OCI-LY7 (cell line): ENCODE measurements at regions not wholly inside any gene's neighbourhood (a gene's known extent, or its start where the extent isn't known, plus 50 kb on each side); places are given as distances from the start of the nearest gene placed in this dataset.

Experiments used
- EZH2phosphoT487 ChIP-seq: fragments of 200-600 bp; sonication (generic); IDR thresholded peaks from 2 replicates; pipeline ENCODE4 v1.6.1; 2018; ENCODE audit warnings: low read depth, borderline replicate concordance, mild to moderate bottlenecking, mixed run types, antibody characterized with exemption, low read length, moderate library complexity, mixed read lengths
- TF ChIP-seq, protein P1 (sequence below): fragments of 200-600 bp; sonication (generic); conservative IDR thresholded peaks from 2 replicates; pipeline ENCODE4 v1.5.1; 2014; ENCODE audit warnings: mild to moderate bottlenecking, antibody characterized with exemption, low read length, moderate library complexity, mixed read lengths

DNA sequence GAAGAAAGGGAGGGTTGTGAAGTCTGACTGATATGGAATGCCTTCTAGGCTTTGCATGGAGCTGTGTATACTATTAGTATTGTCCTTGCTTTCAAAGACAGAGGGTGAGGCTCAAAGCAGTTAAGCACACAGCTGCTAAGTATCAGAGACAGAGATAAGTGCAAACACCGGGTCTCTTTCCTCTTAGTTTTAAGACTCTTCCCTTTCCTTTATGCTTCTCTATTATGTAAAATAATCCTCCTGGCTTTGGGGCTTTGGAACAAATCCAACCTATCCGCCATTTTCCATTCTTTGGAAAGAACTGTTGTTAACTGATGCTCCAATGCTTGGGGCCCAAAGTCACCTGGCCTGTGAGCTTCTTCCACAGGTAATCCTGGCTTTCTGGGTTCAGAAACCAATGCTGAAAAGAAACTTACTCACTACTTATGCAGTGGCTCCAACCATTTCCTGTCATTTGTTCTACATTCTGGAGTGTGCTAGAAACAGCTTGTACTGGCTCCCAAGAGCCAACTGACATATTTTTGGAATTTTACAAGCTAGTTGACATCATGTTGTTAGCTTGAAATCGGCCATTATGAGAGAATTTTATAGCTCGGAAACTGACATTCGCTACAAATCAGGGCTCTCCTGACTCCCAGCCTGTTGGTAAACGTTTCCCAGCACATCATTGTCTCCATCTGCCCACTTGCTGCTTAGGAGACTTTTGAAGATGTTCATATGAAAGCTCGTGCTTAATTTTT lies 67.5 kb downstream of the DNTTIP2 start:
- TF ChIP-seq, protein P1, sequence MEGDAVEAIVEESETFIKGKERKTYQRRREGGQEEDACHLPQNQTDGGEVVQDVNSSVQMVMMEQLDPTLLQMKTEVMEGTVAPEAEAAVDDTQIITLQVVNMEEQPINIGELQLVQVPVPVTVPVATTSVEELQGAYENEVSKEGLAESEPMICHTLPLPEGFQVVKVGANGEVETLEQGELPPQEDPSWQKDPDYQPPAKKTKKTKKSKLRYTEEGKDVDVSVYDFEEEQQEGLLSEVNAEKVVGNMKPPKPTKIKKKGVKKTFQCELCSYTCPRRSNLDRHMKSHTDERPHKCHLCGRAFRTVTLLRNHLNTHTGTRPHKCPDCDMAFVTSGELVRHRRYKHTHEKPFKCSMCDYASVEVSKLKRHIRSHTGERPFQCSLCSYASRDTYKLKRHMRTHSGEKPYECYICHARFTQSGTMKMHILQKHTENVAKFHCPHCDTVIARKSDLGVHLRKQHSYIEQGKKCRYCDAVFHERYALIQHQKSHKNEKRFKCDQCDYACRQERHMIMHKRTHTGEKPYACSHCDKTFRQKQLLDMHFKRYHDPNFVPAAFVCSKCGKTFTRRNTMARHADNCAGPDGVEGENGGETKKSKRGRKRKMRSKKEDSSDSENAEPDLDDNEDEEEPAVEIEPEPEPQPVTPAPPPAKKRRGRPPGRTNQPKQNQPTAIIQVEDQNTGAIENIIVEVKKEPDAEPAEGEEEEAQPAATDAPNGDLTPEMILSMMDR, result no peak
- TF ChIP-seq EZH2phosphoT487, result no peak
